ENCODE measurements at regions not wholly inside any gene's neighbourhood (a gene's known extent, or its start where the extent isn't known, plus 50 kb on each side); places are given as distances from the start of the nearest gene placed in this dataset.

GRCh38 chr16:16884451-16884850 is 505.5 kb downstream of the NPIPA7 start:
- in situ Hi-C loops (cut with MboI; ENCODE audit: low pct_ligation_motif_present in 1 of 4, low pct_unique_long_range_greater_than_20kb in 1 of 4, low sequenced_read_pairs in 3 of 4): loop anchor here in 1 of 4 donors (10.0 kb wide), 1 partner anchor 60 kb away; no protein-coding TSS in a partner anchor
- WGBS, 2 donors (ENCODE audit: low coverage in 1 of 2): 43 to 80% methylated on average over 1 of the region's 1 CpG
- TF ChIP-seq POLR2AphosphoS5 (IDR thresholded peaks at IDR 0.05): no peak
- no peak for TF ChIP-seq CTCF (IDR thresholded peaks at IDR 0.05)
- no peak for TF ChIP-seq POLR2A (IDR thresholded peaks at IDR 0.05)
- TF ChIP-seq EP300 (IDR thresholded peaks at IDR 0.05; ENCODE audit: low read depth): no peak

GRCh38 chr16:16887193-16887592 is 508.3 kb downstream of the NPIPA7 start:
- DNase-seq: no peak
- no peak overlapping the region for H3K4me3 ChIP-seq
- no peaks in the 10 kb centered on the region for H3K4me1 ChIP-seq
- TF ChIP-seq CTCF (IDR thresholded peaks at IDR 0.05) (no peak), POLR2A (IDR thresholded peaks at IDR 0.05) (no peak), EP300 (IDR thresholded peaks at IDR 0.05; ENCODE audit: low read depth) (no peak), POLR2AphosphoS5 (IDR thresholded peaks at IDR 0.05) (no peak)
- intact Hi-C loops (cut with DNase I; ENCODE audit: low total_unique reads): no loop called here
- peaks cover 5% of the 10 kb centered on the region for H3K27me3 ChIP-seq
- no peaks in the 10 kb centered on the region for H3K36me3 ChIP-seq
- no peaks in the 10 kb centered on the region for H3K9me3 ChIP-seq
- no peak overlapping the region for H3K27ac ChIP-seq
- in situ Hi-C loops (cut with MboI; ENCODE audit: low pct_ligation_motif_present in 1 of 4, low pct_unique_long_range_greater_than_20kb in 1 of 4, low sequenced_read_pairs in 3 of 4): loop anchor here in 1 of 4 donors (10.0 kb wide), 1 partner anchor 58 kb away; no protein-coding TSS in a partner anchor
- WGBS, 2 donors (ENCODE audit: low coverage in 1 of 2): 80 to 100% methylated on average over 1 to 4 of the region's 4 CpGs

More at GRCh38 chr16:16884451-16884850, 505.5 kb downstream of the NPIPA7 start:
- peaks cover 5% of the 10 kb centered on the region for H3K27me3 ChIP-seq
- no peaks in the 10 kb centered on the region for H3K9me3 ChIP-seq
- H3K27ac ChIP-seq: no peak overlapping the region
- no peak overlapping the region for H3K4me3 ChIP-seq
- no peak for DNase-seq
- intact Hi-C loops (cut with DNase I; ENCODE audit: low total_unique reads): no loop called here
- no peaks in the 10 kb centered on the region for H3K36me3 ChIP-seq
- H3K4me1 ChIP-seq: no peaks in the 10 kb centered on the region

GRCh38 chr16:16890964-16891363 is 512.0 kb downstream of the NPIPA7 start:
- H3K4me1 ChIP-seq: no peaks in the 10 kb centered on the region
- intact Hi-C loops (cut with DNase I; ENCODE audit: low total_unique reads): no loop called here
- TF ChIP-seq POLR2AphosphoS5 (IDR thresholded peaks at IDR 0.05): no peak
- TF ChIP-seq POLR2A (IDR thresholded peaks at IDR 0.05): no peak
- TF ChIP-seq EP300 (IDR thresholded peaks at IDR 0.05; ENCODE audit: low read depth): no peak
- no peak for TF ChIP-seq CTCF (IDR thresholded peaks at IDR 0.05)
- H3K36me3 ChIP-seq: no peaks in the 10 kb centered on the region
- H3K9me3 ChIP-seq: no peaks in the 10 kb centered on the region
- in situ Hi-C loops (cut with MboI; ENCODE audit: low pct_ligation_motif_present in 1 of 4, low pct_unique_long_range_greater_than_20kb in 1 of 4, low sequenced_read_pairs in 3 of 4): no loop called here
- WGBS, 2 donors (ENCODE audit: low coverage in 1 of 2): 60 to 70% methylated on average over 2 of the region's 2 CpGs
- DNase-seq: no peak
- H3K27me3 ChIP-seq: no peaks in the 10 kb centered on the region
- H3K4me3 ChIP-seq: no peak overlapping the region
- H3K27ac ChIP-seq: no peak overlapping the region

- no peak overlapping the region for H3K27ac ChIP-seq
- intact Hi-C loops (cut with DNase I; ENCODE audit: low total_unique reads): no loop called here
- H3K27me3 ChIP-seq: no peaks in the 10 kb centered on the region
- WGBS, 2 donors (ENCODE audit: low coverage in 1 of 2): 49 to 61% methylated on average over 1 of the region's 1 CpG
- peaks cover 0 to 12% of the 10 kb centered on the region in 2 donors for H3K9me3 ChIP-seq
- H3K4me3 ChIP-seq: no peak overlapping the region
- H3K36me3 ChIP-seq: peaks cover 0 to 1% (median 0%) of the 10 kb centered on the region in 4 donors
- DNase-seq: no peak
- in situ Hi-C loops (cut with MboI; ENCODE audit: low pct_ligation_motif_present in 1 of 4, low pct_unique_long_range_greater_than_20kb in 1 of 4, low sequenced_read_pairs in 3 of 4): no loop called here
- TF ChIP-seq POLR2A (IDR thresholded peaks at IDR 0.05): no peak
- TF ChIP-seq CTCF (IDR thresholded peaks at IDR 0.05): no peak
- no peak for TF ChIP-seq EP300 (IDR thresholded peaks at IDR 0.05; ENCODE audit: low read depth)
- TF ChIP-seq POLR2AphosphoS5 (IDR thresholded peaks at IDR 0.05): no peak
- no peaks in the 10 kb centered on the region for H3K4me1 ChIP-seq
Measured at GRCh38 chr16:16904601-16905000, 525.7 kb downstream of the NPIPA7 start.
